Mucosa of rectum (tissue), 2 donors: ENCODE measurements at regions not wholly inside any gene's neighbourhood (a gene's known extent, or its start where the extent isn't known, plus 50 kb on each side); places are given as distances from the start of the nearest gene placed in this dataset.

Source experiments
- H3K27ac ChIP-seq, 2 donors: one replicate each; pipeline ENCODE4 v1.7.0; 2013; ENCODE audit warnings: inconsistent platforms in 2 of 2, low read depth in 2 of 2, low read length in 2 of 2
- H3K27me3 ChIP-seq, 2 donors: one replicate each; pipeline ENCODE4 v1.7.0; 2013; ENCODE audit warnings: low read length in 2 of 2; ENCODE audit not compliant: control insufficient read depth in 2 of 2, insufficient read depth in 2 of 2
- H3K36me3 ChIP-seq, 2 donors: one replicate each; pipeline ENCODE4 v1.7.0; 2013; ENCODE audit warnings: low read length in 2 of 2; ENCODE audit not compliant: control insufficient read depth in 2 of 2, insufficient read depth in 2 of 2
- H3K4me1 ChIP-seq, 2 donors: one replicate each; pipeline ENCODE4 v1.7.0; 2013; ENCODE audit warnings: low read length in 2 of 2, mild to moderate bottlenecking in 1 of 2; ENCODE audit not compliant: control insufficient read depth in 2 of 2, insufficient read depth in 2 of 2
- H3K4me3 ChIP-seq, 2 donors: one replicate each; pipeline ENCODE4 v1.7.0; 2013; ENCODE audit warnings: low read length in 2 of 2
- H3K9ac ChIP-seq, 2 donors: one replicate each; pipeline ENCODE4 v1.7.0; 2013; ENCODE audit warnings: low read length in 2 of 2, low read depth in 1 of 2, mild to moderate bottlenecking in 1 of 2
- H3K9me3 ChIP-seq, 2 donors: one replicate each; pipeline ENCODE4 v1.7.0; 2013; ENCODE audit warnings: low read length in 2 of 2; ENCODE audit not compliant: control insufficient read depth in 2 of 2
- donor health status: healthy.
- donor health status: Normal muscosa, but diverticular disease.

GRCh38 chr21:35346697-35347096 is 297.6 kb upstream of the RUNX1 start:
- H3K27me3 ChIP-seq: no peaks in the 10 kb centered on the region
- no peaks in the 10 kb centered on the region for H3K4me1 ChIP-seq
- no peaks in the 10 kb centered on the region for H3K9me3 ChIP-seq
- H3K9ac ChIP-seq: no peak overlapping the region
- H3K4me3 ChIP-seq: no peak overlapping the region
- H3K27ac ChIP-seq: no peak overlapping the region
- no peaks in the 10 kb centered on the region for H3K36me3 ChIP-seq

- Histone ChIP-seq H3K27me3 (no peaks in the 10 kb centered on the region), H3K36me3 (no peaks in the 10 kb centered on the region), H3K9ac (no peak overlapping the region), H3K4me3 (no peak overlapping the region), H3K27ac (no peak overlapping the region), H3K4me1 (no peaks in the 10 kb centered on the region), H3K9me3 (no peaks in the 10 kb centered on the region)
Observed at GRCh38 chr21:35345954-35346353, 296.9 kb upstream of the RUNX1 start.

GRCh38 chr21:35344582-35344981 is 295.5 kb upstream of the RUNX1 start:
- Histone ChIP-seq H3K4me1 (no peaks in the 10 kb centered on the region), H3K4me3 (no peak overlapping the region), H3K27ac (no peak overlapping the region), H3K9ac (no peak overlapping the region), H3K27me3 (no peaks in the 10 kb centered on the region), H3K9me3 (no peaks in the 10 kb centered on the region), H3K36me3 (no peaks in the 10 kb centered on the region)

- no peak overlapping the region for H3K27ac ChIP-seq
Observed at GRCh38 chr21:35343046-35343819, 294.1 kb upstream of the RUNX1 start.

GRCh38 chr21:35342440-35342839 is 293.3 kb upstream of the RUNX1 start:
- H3K4me3 ChIP-seq: no peak overlapping the region
- H3K27me3 ChIP-seq: no peaks in the 10 kb centered on the region
- H3K9ac ChIP-seq: no peak overlapping the region
- H3K4me1 ChIP-seq: no peaks in the 10 kb centered on the region
- H3K36me3 ChIP-seq: no peaks in the 10 kb centered on the region
- H3K9me3 ChIP-seq: no peaks in the 10 kb centered on the region
- no peak overlapping the region for H3K27ac ChIP-seq

More at GRCh38 chr21:35343046-35343819, 294.1 kb upstream of the RUNX1 start:
- no peaks in the 10 kb centered on the region for H3K4me1 ChIP-seq
- no peak overlapping the region for H3K4me3 ChIP-seq
- H3K9ac ChIP-seq: no peak overlapping the region
- H3K9me3 ChIP-seq: no peaks in the 10 kb centered on the region
- H3K27me3 ChIP-seq: no peaks in the 10 kb centered on the region
- no peaks in the 10 kb centered on the region for H3K36me3 ChIP-seq

GRCh38 chr21:35340273-35340672 is 291.2 kb upstream of the RUNX1 start:
- no peaks in the 10 kb centered on the region for H3K27me3 ChIP-seq
- H3K9ac ChIP-seq: no peak overlapping the region
- no peaks in the 10 kb centered on the region for H3K9me3 ChIP-seq
- no peaks in the 10 kb centered on the region for H3K4me1 ChIP-seq
- no peak overlapping the region for H3K4me3 ChIP-seq
- no peaks in the 10 kb centered on the region for H3K36me3 ChIP-seq
- H3K27ac ChIP-seq: no peak overlapping the region

- Histone ChIP-seq H3K9ac (no peak overlapping the region), H3K36me3 (no peaks in the 10 kb centered on the region), H3K4me3 (no peak overlapping the region), H3K27ac (no peak overlapping the region), H3K27me3 (no peaks in the 10 kb centered on the region), H3K9me3 (no peaks in the 10 kb centered on the region), H3K4me1 (no peaks in the 10 kb centered on the region)
Observed at GRCh38 chr21:35338881-35339632, 290.0 kb upstream of the RUNX1 start.

GRCh38 chr21:35338281-35338680 is 289.2 kb upstream of the RUNX1 start:
- H3K9ac ChIP-seq: no peak overlapping the region
- no peaks in the 10 kb centered on the region for H3K4me1 ChIP-seq

GRCh38 chr21:35337573-35337972 is 288.5 kb upstream of the RUNX1 start:
- Histone ChIP-seq H3K27ac (no peak overlapping the region), H3K9ac (no peak overlapping the region), H3K27me3 (no peaks in the 10 kb centered on the region), H3K9me3 (no peaks in the 10 kb centered on the region), H3K4me3 (no peak overlapping the region), H3K36me3 (no peaks in the 10 kb centered on the region), H3K4me1 (no peaks in the 10 kb centered on the region)

More at GRCh38 chr21:35338281-35338680, 289.2 kb upstream of the RUNX1 start:
- Histone ChIP-seq H3K27ac (no peak overlapping the region), H3K36me3 (no peaks in the 10 kb centered on the region), H3K9me3 (no peaks in the 10 kb centered on the region), H3K4me3 (no peak overlapping the region), H3K27me3 (no peaks in the 10 kb centered on the region)

- Histone ChIP-seq H3K9me3 (no peaks in the 10 kb centered on the region), H3K27me3 (no peaks in the 10 kb centered on the region), H3K4me1 (no peaks in the 10 kb centered on the region), H3K9ac (no peak overlapping the region), H3K4me3 (no peak overlapping the region), H3K36me3 (no peaks in the 10 kb centered on the region), H3K27ac (no peak overlapping the region)
Observed at GRCh38 chr21:35336534-35336933, 287.4 kb upstream of the RUNX1 start.
